GM12872 (cell line): ENCODE measurements at regions not wholly inside any gene's neighbourhood (a gene's known extent, or its start where the extent isn't known, plus 50 kb on each side); places are given as distances from the start of the nearest gene placed in this dataset.

Experiments used
- TF ChIP-seq, protein P1 (sequence below): IDR thresholded peaks from 3 replicates; pipeline ENCODE4 v1.5.1; 2011; ENCODE audit warnings: low read depth, mild to moderate bottlenecking, low read length, moderate library complexity; ENCODE audit not compliant: insufficient read depth

DNA sequence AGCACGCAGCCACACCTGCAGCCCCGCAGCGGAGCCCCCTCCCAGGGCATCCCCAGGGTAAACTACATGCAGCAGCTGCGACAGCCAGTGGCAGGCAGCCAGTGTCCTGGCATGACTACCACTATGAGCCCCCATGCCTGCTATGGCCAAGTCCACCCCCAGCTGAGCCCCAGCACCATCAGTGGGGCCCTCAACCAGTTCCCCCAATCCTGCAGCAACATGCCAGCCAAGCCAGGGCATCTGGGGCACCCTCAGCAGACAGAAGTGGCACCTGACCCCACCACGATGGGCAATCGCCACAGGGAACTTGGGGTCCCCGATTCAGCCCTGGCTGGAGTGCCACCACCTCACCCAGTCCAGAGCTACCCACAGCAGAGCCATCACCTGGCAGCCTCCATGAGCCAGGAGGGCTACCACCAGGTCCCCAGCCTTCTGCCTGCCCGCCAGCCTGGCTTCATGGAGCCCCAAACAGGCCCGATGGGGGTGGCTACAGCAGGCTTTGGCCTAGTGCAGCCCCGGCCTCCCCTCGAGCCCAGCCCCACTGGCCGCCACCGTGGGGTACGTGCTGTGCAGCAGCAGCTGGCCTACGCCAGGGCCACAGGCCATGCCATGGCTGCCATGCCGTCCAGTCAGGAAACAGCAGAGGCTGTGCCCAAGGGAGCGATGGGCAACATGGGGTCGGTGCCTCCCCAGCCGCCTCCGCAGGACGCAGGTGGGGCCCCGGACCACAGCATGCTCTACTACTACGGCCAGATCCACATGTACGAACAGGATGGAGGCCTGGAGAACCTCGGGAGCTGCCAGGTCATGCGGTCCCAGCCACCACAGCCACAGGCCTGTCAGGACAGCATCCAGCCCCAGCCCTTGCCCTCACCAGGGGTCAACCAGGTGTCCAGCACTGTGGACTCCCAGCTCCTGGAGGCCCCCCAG lies 254.1 kb downstream of the GLI2 start:
- TF ChIP-seq, protein P1, sequence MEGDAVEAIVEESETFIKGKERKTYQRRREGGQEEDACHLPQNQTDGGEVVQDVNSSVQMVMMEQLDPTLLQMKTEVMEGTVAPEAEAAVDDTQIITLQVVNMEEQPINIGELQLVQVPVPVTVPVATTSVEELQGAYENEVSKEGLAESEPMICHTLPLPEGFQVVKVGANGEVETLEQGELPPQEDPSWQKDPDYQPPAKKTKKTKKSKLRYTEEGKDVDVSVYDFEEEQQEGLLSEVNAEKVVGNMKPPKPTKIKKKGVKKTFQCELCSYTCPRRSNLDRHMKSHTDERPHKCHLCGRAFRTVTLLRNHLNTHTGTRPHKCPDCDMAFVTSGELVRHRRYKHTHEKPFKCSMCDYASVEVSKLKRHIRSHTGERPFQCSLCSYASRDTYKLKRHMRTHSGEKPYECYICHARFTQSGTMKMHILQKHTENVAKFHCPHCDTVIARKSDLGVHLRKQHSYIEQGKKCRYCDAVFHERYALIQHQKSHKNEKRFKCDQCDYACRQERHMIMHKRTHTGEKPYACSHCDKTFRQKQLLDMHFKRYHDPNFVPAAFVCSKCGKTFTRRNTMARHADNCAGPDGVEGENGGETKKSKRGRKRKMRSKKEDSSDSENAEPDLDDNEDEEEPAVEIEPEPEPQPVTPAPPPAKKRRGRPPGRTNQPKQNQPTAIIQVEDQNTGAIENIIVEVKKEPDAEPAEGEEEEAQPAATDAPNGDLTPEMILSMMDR = no peak

DNA sequence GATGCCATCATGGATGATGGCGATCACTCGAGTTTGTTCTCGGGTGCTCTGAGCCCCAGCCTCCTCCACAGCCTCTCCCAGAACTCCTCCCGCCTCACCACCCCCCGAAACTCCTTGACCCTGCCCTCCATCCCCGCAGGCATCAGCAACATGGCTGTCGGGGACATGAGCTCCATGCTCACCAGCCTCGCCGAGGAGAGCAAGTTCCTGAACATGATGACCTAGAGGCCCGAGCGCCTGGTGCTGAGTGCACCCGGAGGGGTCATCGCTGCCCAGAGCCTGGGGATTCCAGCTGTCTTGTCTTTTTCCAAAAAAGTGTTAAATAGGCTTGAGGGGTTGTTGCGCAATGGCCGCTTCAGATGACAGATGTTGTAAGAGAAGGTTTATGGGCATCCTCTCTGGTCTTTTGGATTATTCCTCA lies 254.8 kb downstream of the GLI2 start:
- TF ChIP-seq, protein P1 = no peak

DNA sequence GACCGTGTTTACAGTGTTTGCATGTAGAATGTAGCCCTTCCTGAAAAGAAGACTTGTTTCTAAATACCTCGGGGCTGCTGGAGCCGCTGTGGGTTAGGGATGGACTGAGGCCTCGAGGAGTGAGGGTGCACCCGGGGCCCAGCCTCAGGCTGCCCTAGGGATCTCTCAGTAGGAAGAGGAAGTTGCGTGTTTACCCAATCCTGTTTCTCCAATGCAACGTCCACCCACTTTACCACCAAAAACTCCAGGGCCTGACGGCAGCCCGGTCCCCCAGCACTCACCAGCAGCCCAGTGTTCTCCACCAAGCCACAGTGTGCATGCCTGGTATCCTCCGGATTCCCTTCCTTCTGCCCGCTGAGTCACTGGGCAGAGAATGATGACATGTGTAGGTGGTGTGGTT lies 255.8 kb downstream of the GLI2 start:
- TF ChIP-seq, protein P1 = no peak

DNA sequence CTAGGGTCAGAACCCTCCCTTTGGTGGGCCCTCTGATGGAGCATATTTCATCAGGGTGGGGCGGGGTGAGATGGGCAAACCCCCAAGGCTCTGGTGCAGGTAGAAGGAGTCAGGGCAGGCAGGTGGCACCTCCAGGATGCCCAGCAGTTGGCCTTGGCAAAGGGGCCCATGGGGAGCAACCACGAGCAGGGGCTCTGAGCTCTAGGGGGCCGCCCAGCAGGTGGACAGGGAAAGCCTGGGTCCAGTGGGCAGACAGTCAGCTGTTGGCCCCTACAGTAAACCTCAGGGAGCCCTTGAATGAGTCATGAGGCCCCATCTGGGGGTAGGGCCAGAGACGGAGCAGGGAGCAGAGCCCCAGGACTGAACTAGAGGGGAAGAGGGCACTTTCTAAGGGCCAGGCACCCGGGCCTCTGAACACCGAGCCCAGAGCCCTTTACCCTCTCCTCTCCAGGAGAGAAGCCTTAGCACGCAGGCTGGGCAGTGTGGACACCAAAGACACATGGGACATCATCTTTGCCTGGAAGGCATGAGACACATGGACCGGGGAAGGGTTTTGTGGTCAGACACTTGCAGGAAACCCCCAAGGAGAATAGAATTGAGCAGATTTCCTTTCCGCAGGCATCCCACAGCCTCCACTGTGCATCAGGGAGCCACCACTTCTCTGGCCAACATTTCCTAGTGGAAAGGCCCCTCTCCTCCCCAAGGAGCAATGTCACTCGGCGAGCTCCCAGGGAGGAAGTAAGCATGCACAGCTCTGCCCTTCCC lies 257.3 kb downstream of the GLI2 start:
- TF ChIP-seq, protein P1 = no peak

DNA sequence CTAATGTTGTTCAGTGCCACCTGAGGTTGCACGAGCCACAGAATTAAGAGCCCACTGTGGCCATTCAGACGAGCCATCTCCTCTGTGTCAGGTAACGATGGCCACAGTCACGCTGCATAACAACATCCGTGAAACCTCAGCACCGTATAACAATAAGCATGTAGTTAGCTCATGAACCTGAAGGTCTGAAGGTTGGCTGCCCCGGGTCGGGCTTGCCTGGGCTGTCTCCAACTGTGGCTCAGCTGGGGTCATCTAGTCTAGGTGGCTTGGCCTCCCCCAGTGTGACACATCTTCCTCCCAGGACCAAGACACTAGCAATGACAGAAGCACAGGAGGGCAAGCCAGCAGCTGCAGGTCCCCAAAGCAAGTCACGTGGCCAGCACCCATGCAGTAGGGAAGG lies 258.0 kb downstream of the GLI2 start:
- TF ChIP-seq, protein P1 = no peak

DNA sequence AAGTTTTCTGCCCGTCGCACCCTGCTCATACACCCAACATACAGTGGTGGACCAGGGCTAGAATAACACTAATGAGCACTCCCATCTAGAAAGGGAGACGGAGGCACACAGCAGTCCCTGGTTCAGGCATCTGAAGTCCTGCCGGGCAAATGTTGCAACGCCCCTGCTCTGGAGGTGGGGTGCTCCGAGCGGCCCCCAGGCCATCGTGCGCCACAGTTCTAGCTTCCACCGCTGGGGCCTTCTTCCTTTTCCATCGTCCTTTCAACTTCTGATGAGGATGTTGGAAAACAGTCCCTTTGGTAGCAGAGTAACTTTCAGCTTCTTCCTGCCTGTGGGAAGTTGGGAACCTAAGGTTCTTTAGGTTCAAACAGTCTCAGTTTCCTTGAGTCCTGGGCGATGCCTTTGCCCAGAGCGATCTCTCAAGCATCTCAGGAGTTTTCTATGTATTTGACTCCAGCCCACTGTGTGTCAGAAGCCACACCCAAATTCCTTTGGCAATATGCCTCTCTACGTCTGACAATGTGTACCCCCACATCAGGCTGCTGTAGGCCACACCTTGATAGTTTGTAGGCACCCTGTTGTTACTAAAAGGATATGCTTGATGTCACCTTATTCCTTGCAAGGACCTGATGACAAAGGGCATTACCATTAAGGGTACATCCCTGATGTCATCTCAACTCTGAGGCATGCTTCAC lies 258.8 kb downstream of the GLI2 start:
- TF ChIP-seq, protein P1 = no peak

DNA sequence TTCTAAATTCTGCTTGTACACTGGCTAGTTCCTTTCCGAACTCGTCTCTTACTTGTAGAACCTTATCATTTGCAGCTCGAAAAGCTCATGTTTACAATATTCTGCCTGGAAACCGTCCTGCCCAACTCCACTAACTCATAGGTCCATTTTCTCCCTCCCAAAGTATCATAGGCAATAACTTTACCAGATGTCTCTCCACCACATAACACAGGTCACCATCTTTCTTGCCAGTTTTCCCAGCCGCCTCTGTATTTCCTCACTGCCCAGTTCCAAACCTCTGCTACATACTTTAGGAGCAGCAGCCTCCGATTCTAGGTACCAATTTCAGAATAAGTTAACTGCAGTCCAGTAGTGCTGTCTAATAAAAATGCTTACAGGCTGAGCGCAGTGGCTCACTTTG lies 259.5 kb downstream of the GLI2 start:
- TF ChIP-seq, protein P1 = no peak
